Peyer's patch (tissue), 4 donors: ENCODE measurements at regions not wholly inside any gene's neighbourhood (a gene's known extent, or its start where the extent isn't known, plus 50 kb on each side); places are given as distances from the start of the nearest gene placed in this dataset.

Experiments used
- POLR2A ChIP-seq, 2 donors: fragments of 450-650 bp; IDR thresholded peaks; one replicate each; pipeline ENCODE4 v1.5.1; 2017; ENCODE audit warnings: antibody characterized with exemption in 2 of 2, mild to moderate bottlenecking in 2 of 2, moderate library complexity in 2 of 2
- TF ChIP-seq, protein P1 (sequence below), 6 experiments: fragments of 450-650 bp in 4 of 6; fragments of 200-600 bp in 2 of 6; sonication (generic) in 1 of 6; IDR thresholded peaks; one replicate each; pipeline ENCODE4 v1.5.1; 2017 to 2019; ENCODE audit warnings: antibody characterized with exemption in 6 of 6, mild to moderate bottlenecking in 3 of 6, moderate library complexity in 1 of 6

DNA sequence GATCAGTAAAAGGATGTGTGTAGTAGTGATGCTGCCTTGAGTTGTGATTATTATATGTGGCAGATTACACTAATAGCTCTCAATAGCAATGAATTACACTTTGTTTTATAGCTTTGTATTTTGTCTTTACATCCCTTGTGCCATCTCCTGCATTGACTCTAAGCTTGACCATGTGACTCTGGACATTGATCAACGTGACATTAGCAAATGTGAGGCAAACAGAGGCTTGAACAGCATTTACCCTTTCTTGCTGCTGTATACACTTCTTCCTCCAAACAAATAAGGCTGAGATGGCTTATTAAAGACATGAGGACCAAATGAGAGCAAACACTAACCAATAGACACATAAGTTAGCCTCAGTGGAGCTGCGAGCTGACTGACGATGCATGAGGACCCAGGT is 63.5 kb downstream of the MAD2L1 start:
- TF ChIP-seq, protein P1, sequence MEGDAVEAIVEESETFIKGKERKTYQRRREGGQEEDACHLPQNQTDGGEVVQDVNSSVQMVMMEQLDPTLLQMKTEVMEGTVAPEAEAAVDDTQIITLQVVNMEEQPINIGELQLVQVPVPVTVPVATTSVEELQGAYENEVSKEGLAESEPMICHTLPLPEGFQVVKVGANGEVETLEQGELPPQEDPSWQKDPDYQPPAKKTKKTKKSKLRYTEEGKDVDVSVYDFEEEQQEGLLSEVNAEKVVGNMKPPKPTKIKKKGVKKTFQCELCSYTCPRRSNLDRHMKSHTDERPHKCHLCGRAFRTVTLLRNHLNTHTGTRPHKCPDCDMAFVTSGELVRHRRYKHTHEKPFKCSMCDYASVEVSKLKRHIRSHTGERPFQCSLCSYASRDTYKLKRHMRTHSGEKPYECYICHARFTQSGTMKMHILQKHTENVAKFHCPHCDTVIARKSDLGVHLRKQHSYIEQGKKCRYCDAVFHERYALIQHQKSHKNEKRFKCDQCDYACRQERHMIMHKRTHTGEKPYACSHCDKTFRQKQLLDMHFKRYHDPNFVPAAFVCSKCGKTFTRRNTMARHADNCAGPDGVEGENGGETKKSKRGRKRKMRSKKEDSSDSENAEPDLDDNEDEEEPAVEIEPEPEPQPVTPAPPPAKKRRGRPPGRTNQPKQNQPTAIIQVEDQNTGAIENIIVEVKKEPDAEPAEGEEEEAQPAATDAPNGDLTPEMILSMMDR (IDR thresholded peaks at IDR 0.05), result no peak
- no peak for TF ChIP-seq POLR2A (IDR thresholded peaks at IDR 0.05)
